HG02623 (cell line): ENCODE measurements at regions not wholly inside any gene's neighbourhood (a gene's known extent, or its start where the extent isn't known, plus 50 kb on each side); places are given as distances from the start of the nearest gene placed in this dataset.

Source experiments
- ATAC-seq: cut with Tn5 transposase; IDR thresholded peaks from one replicate; pipeline ENCODE4 v1.9.1; 2021; ENCODE audit warnings: moderate library complexity; ENCODE audit not compliant: unreplicated experiment

GRCh38 chr14:58809520-58809919 lies 171.8 kb downstream of the DACT1 start:
- no peak for ATAC-seq

- peak; percentile 64 for ATAC-seq
Observed at GRCh38 chr14:58812050-58812910, 174.5 kb downstream of the DACT1 start.

GRCh38 chr14:58813745-58814144 lies 176.0 kb downstream of the DACT1 start:
- ATAC-seq: no peak

GRCh38 chr14:58814466-58814865 lies 176.7 kb downstream of the DACT1 start:
- no peak for ATAC-seq

GRCh38 chr14:58815161-58815701 lies 177.5 kb downstream of the DACT1 start:
- no peak for ATAC-seq

- ATAC-seq: no peak
Observed at GRCh38 chr14:58815794-58816193, 178.0 kb downstream of the DACT1 start.

- ATAC-seq: no peak
Observed at GRCh38 chr14:58816416-58817115, 178.8 kb downstream of the DACT1 start.

GRCh38 chr14:58817846-58818245 lies 180.1 kb downstream of the DACT1 start:
- ATAC-seq: no peak

GRCh38 chr14:58820032-58820431 lies 182.3 kb downstream of the DACT1 start:
- ATAC-seq: no peak

GRCh38 chr14:58821421-58821820 lies 183.7 kb downstream of the DACT1 start:
- ATAC-seq: no peak

- ATAC-seq: no peak
Observed at GRCh38 chr14:58822856-58823255, 185.1 kb downstream of the DACT1 start.

GRCh38 chr14:58823312-58823711 lies 185.6 kb downstream of the DACT1 start:
- no peak for ATAC-seq

- no peak for ATAC-seq
Observed at GRCh38 chr14:58824106-58824505, 186.3 kb downstream of the DACT1 start.

GRCh38 chr14:58824796-58825195 lies 187.0 kb downstream of the DACT1 start:
- no peak for ATAC-seq

GRCh38 chr14:58825606-58826005 lies 187.8 kb downstream of the DACT1 start:
- ATAC-seq: no peak

- no peak for ATAC-seq
Observed at GRCh38 chr14:58826845-58827686, 189.3 kb downstream of the DACT1 start.

- ATAC-seq: no peak
Observed at GRCh38 chr14:58828298-58828697, 190.5 kb downstream of the DACT1 start.

- ATAC-seq: no peak
Observed at GRCh38 chr14:58829594-58829993, 191.8 kb downstream of the DACT1 start.

GRCh38 chr14:58830121-58830520 lies 192.4 kb downstream of the DACT1 start:
- no peak for ATAC-seq

GRCh38 chr14:58832095-58832521 lies 194.3 kb downstream of the DACT1 start:
- ATAC-seq: no peak
